ENCODE measurements at regions not wholly inside any gene's neighbourhood (a gene's known extent, or its start where the extent isn't known, plus 50 kb on each side); places are given as distances from the start of the nearest gene placed in this dataset.

- no peak for DNase-seq (ENCODE audit: low read depth)
Observed at GRCh38 chr5:52725808-52726207, 61.9 kb upstream of the ITGA1 start.

DNA sequence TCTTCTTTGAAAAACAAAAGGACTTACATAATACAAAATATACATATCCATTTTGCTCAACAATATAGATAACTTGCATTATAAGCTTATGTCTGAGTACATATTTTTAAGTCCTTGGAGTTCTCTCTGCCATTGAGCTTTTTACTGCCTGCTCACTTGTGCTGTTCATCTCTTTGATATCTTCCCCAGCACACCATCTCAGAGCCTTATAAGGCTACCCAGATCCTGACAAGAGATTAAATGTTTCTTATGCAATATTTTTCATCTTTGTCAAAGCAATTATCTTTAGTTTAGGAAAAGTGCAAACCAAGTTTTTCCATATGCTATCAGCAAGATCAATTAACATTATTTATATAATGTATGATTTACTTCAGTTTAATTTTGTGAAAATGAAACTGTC, 60.7 kb upstream of the ITGA1 start:
- DNase-seq (ENCODE audit: low read depth): no peak

GRCh38 chr5:52727576-52727975, 60.1 kb upstream of the ITGA1 start:
- no peak for DNase-seq (ENCODE audit: low read depth)

DNA sequence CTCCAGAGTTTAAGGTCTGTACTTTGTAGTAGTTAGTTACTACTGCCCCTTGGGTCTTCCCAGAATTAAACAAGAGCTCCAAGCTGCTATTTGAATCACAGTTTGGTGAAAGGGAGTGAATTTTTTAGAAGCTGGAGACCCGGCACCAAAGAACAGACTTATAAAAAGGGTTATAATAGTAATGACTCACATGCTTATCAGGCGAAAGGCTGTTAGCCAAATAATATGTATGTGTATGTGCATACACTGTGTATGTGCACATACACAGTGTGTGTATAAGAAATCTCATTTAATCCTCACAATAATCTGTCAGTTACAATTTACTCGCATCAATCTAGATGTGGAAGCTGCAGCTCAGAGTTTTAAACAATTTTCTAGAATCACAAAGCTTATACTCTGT, 59.5 kb upstream of the ITGA1 start:
- DNase-seq (ENCODE audit: low read depth): no peak

DNA sequence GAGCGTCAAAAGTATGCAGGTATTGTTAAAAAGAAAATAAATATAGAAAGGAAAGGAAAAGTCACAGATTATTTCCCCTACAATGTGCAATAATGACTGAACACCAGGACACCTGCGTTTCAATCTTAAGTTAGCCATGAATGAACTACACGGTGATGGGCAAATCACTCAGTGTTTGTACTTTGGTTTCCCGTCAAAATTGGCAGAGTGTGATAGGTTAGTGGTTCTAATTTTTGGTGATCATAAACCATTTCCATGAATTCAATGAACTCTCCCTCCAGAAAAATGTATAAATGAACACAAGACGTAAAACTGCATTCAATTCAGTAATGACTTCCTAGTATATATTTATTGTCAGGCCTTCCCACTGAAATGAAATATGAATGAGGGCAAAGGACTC, 59.0 kb upstream of the ITGA1 start:
- DNase-seq (ENCODE audit: low read depth): no peak

DNA sequence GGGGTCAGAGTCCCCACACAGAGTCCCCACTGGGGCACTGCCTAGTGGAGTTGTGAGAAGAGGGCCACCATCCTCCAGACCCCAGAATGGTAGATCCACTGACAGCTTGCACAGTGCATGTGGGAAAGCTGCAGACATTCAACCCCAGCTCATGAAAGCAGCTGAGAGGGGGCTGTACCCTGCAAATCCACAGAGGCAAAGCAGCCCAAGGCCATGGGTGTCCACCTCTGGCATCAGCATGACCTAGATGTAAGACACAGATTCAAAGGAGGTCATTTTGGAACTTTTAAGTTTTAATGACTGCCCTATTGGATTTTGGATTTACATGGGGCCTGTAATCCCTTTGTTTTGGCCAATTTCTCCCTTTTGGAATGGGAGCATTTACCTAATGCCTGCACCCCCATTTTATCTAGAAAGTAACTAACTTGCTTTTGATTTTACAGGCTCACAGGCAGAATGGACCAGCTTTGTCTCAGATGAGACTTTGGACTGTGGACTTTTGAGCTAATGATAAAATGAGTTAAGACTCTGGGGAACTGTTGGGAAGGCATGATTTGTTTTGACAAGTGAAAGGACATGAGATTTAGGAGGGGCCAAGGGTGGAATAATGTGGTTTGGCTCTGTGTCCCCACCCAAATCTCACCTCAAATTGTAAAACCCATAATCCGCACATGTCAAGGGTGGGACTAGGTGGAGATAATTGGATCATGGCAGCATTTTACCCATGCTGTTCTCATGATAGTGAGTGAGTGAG, 56.3 kb upstream of the ITGA1 start:
- DNase-seq (ENCODE audit: low read depth): no peak

DNA sequence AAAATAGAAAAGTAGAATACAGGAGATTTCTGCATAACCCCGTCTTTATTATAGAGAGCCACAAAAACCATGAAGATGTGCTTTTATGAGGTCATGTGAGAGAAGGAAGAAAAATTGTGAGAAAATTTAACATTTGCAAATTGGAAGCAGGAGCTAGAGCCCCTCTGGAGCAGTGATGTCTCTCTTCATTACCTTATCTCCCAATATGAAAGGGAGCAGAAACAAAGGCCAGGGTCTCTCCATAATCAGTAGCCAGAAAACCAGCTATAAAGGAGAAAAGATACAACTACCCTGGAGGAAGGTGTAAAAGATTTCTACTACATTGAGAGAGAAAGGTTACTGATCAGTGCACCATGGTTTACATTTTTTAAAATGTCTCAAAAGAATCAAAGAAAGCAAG, 53.2 kb upstream of the ITGA1 start:
- no peak for DNase-seq (ENCODE audit: low read depth)

GRCh38 chr5:52735139-52735538, 52.6 kb upstream of the ITGA1 start:
- no peak for DNase-seq (ENCODE audit: low read depth)
